AG09309 (cell line): ENCODE measurements at regions not wholly inside any gene's neighbourhood (a gene's known extent, or its start where the extent isn't known, plus 50 kb on each side); places are given as distances from the start of the nearest gene placed in this dataset.

Source experiments
- DNase-seq: peaks from one replicate; pipeline ENCODE4 v3.0.0-alpha.2; 2010; ENCODE audit warnings: low read depth
- H3K4me3 ChIP-seq: 2 replicates; pipeline ENCODE4 v1.5.1; 2011; ENCODE audit warnings: mild to moderate bottlenecking, low read depth, low read length, moderate library complexity; ENCODE audit not compliant: control insufficient read depth
- TF ChIP-seq, protein P1 (sequence below): IDR thresholded peaks from 2 replicates; pipeline ENCODE4 v1.5.1; 2011; ENCODE audit warnings: mild to moderate bottlenecking, low read depth, low read length, inconsistent platforms; ENCODE audit not compliant: insufficient read depth, control insufficient read depth; ENCODE audit errors: missing control alignments

DNA sequence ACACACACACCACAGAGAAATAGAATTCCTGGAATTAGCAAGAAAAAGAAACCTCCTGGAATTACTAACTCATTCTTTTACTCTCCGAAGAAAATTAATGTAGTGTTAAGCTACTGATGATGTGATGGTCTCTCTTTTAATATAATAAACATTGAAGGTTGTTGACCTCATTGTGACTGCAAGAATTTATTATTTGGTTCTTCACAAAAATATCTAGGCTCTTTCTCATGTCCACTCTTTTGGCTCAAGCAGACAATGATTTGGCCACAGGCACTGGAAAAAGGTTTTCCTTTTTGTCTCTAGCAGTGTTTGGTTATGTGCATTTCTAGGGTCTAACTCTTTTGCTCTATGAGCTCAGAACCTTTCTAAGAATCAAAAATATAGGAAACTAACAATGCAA, 811.9 kb downstream of the TENT5A start:
- no peak for DNase-seq
- H3K4me3 ChIP-seq, result no peak overlapping the region
- TF ChIP-seq, protein P1, sequence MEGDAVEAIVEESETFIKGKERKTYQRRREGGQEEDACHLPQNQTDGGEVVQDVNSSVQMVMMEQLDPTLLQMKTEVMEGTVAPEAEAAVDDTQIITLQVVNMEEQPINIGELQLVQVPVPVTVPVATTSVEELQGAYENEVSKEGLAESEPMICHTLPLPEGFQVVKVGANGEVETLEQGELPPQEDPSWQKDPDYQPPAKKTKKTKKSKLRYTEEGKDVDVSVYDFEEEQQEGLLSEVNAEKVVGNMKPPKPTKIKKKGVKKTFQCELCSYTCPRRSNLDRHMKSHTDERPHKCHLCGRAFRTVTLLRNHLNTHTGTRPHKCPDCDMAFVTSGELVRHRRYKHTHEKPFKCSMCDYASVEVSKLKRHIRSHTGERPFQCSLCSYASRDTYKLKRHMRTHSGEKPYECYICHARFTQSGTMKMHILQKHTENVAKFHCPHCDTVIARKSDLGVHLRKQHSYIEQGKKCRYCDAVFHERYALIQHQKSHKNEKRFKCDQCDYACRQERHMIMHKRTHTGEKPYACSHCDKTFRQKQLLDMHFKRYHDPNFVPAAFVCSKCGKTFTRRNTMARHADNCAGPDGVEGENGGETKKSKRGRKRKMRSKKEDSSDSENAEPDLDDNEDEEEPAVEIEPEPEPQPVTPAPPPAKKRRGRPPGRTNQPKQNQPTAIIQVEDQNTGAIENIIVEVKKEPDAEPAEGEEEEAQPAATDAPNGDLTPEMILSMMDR, result no peak

DNA sequence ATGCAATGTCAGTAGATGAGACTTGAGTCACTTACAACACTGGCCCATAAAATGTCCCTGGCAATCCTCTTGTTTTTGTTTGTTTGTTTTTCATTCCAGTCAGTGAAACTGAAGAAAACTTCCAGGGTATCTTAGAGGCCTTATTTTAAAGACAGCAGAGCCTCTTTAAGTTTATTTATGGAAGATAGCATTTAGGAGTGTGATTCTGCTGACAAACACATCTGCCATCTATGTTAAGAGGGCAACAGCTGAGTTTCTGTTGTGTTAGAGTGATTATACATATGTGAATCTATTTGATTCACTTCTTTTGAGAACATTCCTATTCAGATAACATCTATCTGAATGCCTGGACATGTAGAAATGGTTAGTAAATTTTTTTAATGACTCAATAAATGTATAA, 812.6 kb downstream of the TENT5A start:
- TF ChIP-seq, protein P1, result no peak
- no peak overlapping the region for H3K4me3 ChIP-seq
- DNase-seq, result no peak

DNA sequence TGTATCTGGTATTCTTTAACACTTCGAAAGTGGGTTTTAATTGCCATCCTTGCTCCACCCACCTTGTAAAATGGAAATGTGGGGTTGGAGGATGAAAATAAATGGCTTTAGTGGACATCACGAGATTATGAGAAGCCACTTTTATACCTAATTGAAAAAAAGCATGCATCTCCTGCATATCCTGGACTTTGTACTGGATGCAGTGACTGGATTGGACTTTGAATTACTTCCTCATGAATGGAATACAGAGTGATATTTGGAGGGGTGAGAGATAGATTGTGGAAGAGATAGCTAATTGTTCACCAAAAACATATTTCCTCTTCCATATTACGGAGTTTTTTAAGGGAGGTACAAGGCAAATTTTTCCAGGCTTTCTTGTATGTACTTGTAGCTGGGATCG, 813.0 kb downstream of the TENT5A start:
- no peak overlapping the region for H3K4me3 ChIP-seq
- TF ChIP-seq, protein P1, result no peak
- DNase-seq, result no peak

DNA sequence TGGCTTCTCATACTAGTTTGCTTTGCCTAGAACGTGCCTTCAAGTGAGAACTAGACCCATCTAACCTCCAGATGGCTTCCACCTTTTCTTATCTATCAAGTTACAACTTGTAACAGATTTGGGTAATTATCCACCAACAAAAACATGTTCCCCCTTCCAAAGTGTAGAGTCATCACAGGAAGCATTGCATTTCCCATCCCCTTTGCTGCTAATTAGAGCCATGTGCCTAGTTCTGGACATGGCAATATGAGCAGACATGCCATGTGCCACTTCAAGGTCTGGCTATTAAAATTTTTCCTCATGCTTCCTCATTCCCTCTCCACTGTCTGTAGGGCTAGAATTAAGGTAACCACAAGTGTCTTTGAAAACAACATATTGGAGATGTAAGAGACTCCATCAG, 814.4 kb downstream of the TENT5A start:
- no peak overlapping the region for H3K4me3 ChIP-seq
- no peak for DNase-seq
- TF ChIP-seq, protein P1, result no peak

DNA sequence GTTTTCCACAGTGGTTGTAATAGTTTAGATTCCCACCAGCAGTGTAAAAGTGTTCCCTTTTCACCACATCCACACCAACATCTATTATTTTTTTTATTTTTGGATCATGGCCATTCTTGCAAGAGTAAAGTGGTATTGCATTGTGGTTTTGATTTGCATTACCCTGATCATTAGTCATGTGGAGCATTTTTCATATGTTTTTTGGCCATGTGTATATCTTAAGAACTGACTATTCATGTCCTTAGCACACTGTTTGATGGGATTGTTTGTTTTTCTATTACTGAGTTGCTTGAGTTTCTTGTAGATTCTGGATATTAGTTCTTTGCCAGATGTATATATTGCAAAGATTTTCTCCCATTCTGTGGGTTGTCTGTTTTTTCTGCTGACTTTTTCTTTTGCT, 820.1 kb downstream of the TENT5A start:
- H3K4me3 ChIP-seq, result no peak overlapping the region
- no peak for DNase-seq
- TF ChIP-seq, protein P1, result no peak

DNA sequence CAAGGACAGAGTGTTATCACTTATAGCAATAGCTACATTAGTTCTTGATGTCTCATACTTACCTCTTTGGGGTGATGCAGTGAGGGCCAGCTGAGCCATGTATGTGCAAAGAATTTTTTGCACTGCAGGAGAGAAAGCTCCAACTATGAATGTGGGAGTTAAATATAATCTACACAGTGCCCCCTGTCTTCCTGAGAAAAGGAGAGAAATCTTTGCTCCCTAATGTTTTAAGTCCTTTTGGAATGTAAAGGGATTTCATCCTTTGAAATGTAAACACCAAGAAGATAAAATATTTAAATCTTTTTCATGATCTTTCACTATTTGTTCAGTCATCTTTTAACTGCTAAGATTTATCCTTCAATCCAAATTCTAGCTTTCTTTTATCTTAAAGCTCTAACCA, 822.1 kb downstream of the TENT5A start:
- no peak for DNase-seq
- TF ChIP-seq, protein P1, result no peak
- H3K4me3 ChIP-seq, result no peak overlapping the region

DNA sequence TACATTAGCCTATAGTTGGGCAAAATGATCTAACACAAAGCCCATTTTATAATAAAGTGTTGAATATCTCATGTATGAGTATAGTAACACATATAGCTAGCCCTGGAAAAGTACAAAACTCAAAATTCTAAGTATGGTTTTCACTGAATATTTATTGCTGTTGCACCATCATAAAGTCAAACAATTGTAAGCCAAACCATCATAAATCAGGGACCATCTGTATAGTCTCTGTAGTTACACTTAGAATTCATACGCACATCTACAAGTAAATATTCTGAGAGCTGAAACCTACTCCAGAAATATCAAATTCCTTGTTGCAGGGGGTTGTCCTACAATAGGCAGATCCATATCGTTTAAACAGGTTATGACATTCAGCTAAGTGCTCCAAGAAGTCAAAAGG, 817.3 kb downstream of the BCKDHB start:
- H3K4me3 ChIP-seq, result no peak overlapping the region
- no peak for DNase-seq
- TF ChIP-seq, protein P1, result no peak
